GM21576 (cell line): ENCODE measurements at regions not wholly inside any gene's neighbourhood (a gene's known extent, or its start where the extent isn't known, plus 50 kb on each side); places are given as distances from the start of the nearest gene placed in this dataset.

Experiments used
- ATAC-seq: cut with Tn5 transposase; IDR thresholded peaks from one replicate; pipeline ENCODE4 v1.9.1; 2021; ENCODE audit warnings: mild to moderate bottlenecking, moderate library complexity; ENCODE audit not compliant: unreplicated experiment

GRCh38 chr10:113252650-113253618, 299.9 kb upstream of the HABP2 start:
- ATAC-seq = no peak

GRCh38 chr10:113259576-113260226, 293.2 kb upstream of the HABP2 start:
- ATAC-seq = no peak

GRCh38 chr10:113261161-113261560, 291.7 kb upstream of the HABP2 start:
- no peak for ATAC-seq

GRCh38 chr10:113261611-113262091, 291.2 kb upstream of the HABP2 start:
- ATAC-seq = no peak

GRCh38 chr10:113263056-113263455, 289.8 kb upstream of the HABP2 start:
- ATAC-seq = no peak

- ATAC-seq = no peak
These were observed 288.3 kb upstream of the HABP2 start for GRCh38 chr10:113264333-113265131.

GRCh38 chr10:113266147-113266546, 286.7 kb upstream of the HABP2 start:
- no peak for ATAC-seq

- ATAC-seq = no peak
These were observed 285.0 kb upstream of the HABP2 start for GRCh38 chr10:113267619-113268562.

GRCh38 chr10:113269333-113269732, 283.5 kb upstream of the HABP2 start:
- ATAC-seq = no peak

- ATAC-seq = no peak
These were observed 280.3 kb upstream of the HABP2 start for GRCh38 chr10:113272511-113272910.

- no peak for ATAC-seq
These were observed 279.4 kb upstream of the HABP2 start for GRCh38 chr10:113273181-113274163.

- ATAC-seq = no peak
These were observed 278.6 kb upstream of the HABP2 start for GRCh38 chr10:113274176-113274829.

- ATAC-seq = no peak
These were observed 274.6 kb upstream of the HABP2 start for GRCh38 chr10:113278221-113278620.

- no peak for ATAC-seq
These were observed 274.2 kb upstream of the HABP2 start for GRCh38 chr10:113278664-113279063.

GRCh38 chr10:113279262-113279661, 273.6 kb upstream of the HABP2 start:
- ATAC-seq = no peak

GRCh38 chr10:113282564-113282963, 270.3 kb upstream of the HABP2 start:
- no peak for ATAC-seq

- ATAC-seq = no peak
These were observed 269.7 kb upstream of the HABP2 start for GRCh38 chr10:113283189-113283588.

- ATAC-seq = no peak
These were observed 268.2 kb upstream of the HABP2 start for GRCh38 chr10:113284635-113285034.
